ENCODE measurements at regions not wholly inside any gene's neighbourhood (a gene's known extent, or its start where the extent isn't known, plus 50 kb on each side); places are given as distances from the start of the nearest gene placed in this dataset.

- TF ChIP-seq EZH2phosphoT487 (IDR thresholded peaks at IDR 0.05; ENCODE audit: borderline replicate concordance, low read length), result no peak
- TF ChIP-seq CTCF (IDR thresholded peaks at IDR 0.05; ENCODE audit: low read depth, low read length, poor library complexity, severe bottlenecking), result no peak
- H3K79me2 ChIP-seq (ENCODE audit: control insufficient read depth, low read length), result no peaks in the 10 kb centered on the region
- no peaks in the 10 kb centered on the region for H3F3A ChIP-seq (ENCODE audit: control insufficient read depth, insufficient read depth)
- peaks cover 3% of the 10 kb centered on the region; the same call in 1 of the 2 replicates for H3K9me3 ChIP-seq (ENCODE audit: control insufficient read depth, insufficient read depth, low read length)
- no peak overlapping the region for H3K27ac ChIP-seq (ENCODE audit: low read depth, low read length)
- H4K20me1 ChIP-seq (ENCODE audit: control insufficient read depth, insufficient read depth, low read depth, low read length), result no peaks in the 10 kb centered on the region
- H3K4me1 ChIP-seq (ENCODE audit: control insufficient read depth, low read length), result no peaks in the 10 kb centered on the region
- H3K4me2 ChIP-seq (ENCODE audit: low read length), result no peak overlapping the region
- no peaks in the 10 kb centered on the region for H3K9me2 ChIP-seq (replicated peaks; ENCODE audit: control insufficient read depth, low read length)
- no peaks in the 10 kb centered on the region for H3K36me3 ChIP-seq (ENCODE audit: control insufficient read depth, low read length)
- H3K27me3 ChIP-seq (ENCODE audit: control insufficient read depth, low read length), result no peaks in the 10 kb centered on the region
- H3K4me3 ChIP-seq (ENCODE audit: low read length), result no peak overlapping the region
These were observed 56.0 kb upstream of the SNRPN start for GRCh38 chr15:24898715-24899272.

- Histone ChIP-seq H4K20me1 (ENCODE audit: control insufficient read depth, insufficient read depth, low read depth, low read length) (no peaks in the 10 kb centered on the region), H3K4me2 (ENCODE audit: low read length) (no peak overlapping the region), H3K4me3 (ENCODE audit: low read length) (no peak overlapping the region), H3F3A (ENCODE audit: control insufficient read depth, insufficient read depth) (no peaks in the 10 kb centered on the region), H3K27ac (ENCODE audit: low read depth, low read length) (no peak overlapping the region), H3K9me2 (replicated peaks; ENCODE audit: control insufficient read depth, low read length) (no peaks in the 10 kb centered on the region), H3K4me1 (ENCODE audit: control insufficient read depth, low read length) (no peaks in the 10 kb centered on the region), H3K9me3 (ENCODE audit: control insufficient read depth, insufficient read depth, low read length) (peaks cover 3% of the 10 kb centered on the region; the same call in 1 of the 2 replicates), H3K27me3 (ENCODE audit: control insufficient read depth, low read length) (no peaks in the 10 kb centered on the region), H3K79me2 (ENCODE audit: control insufficient read depth, low read length) (no peaks in the 10 kb centered on the region), H3K36me3 (ENCODE audit: control insufficient read depth, low read length) (no peaks in the 10 kb centered on the region)
- TF ChIP-seq EZH2phosphoT487 (IDR thresholded peaks at IDR 0.05; ENCODE audit: borderline replicate concordance, low read length), result no peak
- TF ChIP-seq CTCF (IDR thresholded peaks at IDR 0.05; ENCODE audit: low read depth, low read length, poor library complexity, severe bottlenecking), result no peak
These were observed 55.4 kb upstream of the SNRPN start for GRCh38 chr15:24899367-24899766.

- peaks cover 3% of the 10 kb centered on the region; the same call in 1 of the 2 replicates for H3K9me3 ChIP-seq (ENCODE audit: control insufficient read depth, insufficient read depth, low read length)
- no peak overlapping the region for H3K4me2 ChIP-seq (ENCODE audit: low read length)
- TF ChIP-seq CTCF (IDR thresholded peaks at IDR 0.05; ENCODE audit: low read depth, low read length, poor library complexity, severe bottlenecking), result no peak
- no peak for TF ChIP-seq EZH2phosphoT487 (IDR thresholded peaks at IDR 0.05; ENCODE audit: borderline replicate concordance, low read length)
- no peaks in the 10 kb centered on the region for H3K27me3 ChIP-seq (ENCODE audit: control insufficient read depth, low read length)
- H3K79me2 ChIP-seq (ENCODE audit: control insufficient read depth, low read length), result no peaks in the 10 kb centered on the region
- H3F3A ChIP-seq (ENCODE audit: control insufficient read depth, insufficient read depth), result no peaks in the 10 kb centered on the region
- H3K9me2 ChIP-seq (replicated peaks; ENCODE audit: control insufficient read depth, low read length), result no peaks in the 10 kb centered on the region
- no peaks in the 10 kb centered on the region for H3K4me1 ChIP-seq (ENCODE audit: control insufficient read depth, low read length)
- H3K27ac ChIP-seq (ENCODE audit: low read depth, low read length), result no peak overlapping the region
- H3K4me3 ChIP-seq (ENCODE audit: low read length), result no peak overlapping the region
- no peaks in the 10 kb centered on the region for H4K20me1 ChIP-seq (ENCODE audit: control insufficient read depth, insufficient read depth, low read depth, low read length)
- no peaks in the 10 kb centered on the region for H3K36me3 ChIP-seq (ENCODE audit: control insufficient read depth, low read length)
These were observed 55.0 kb upstream of the SNRPN start for GRCh38 chr15:24899795-24900194.

All from DOHH2 (cell line).